Hepatic stellate cell (primary cell): ENCODE measurements at regions not wholly inside any gene's neighbourhood (a gene's known extent, or its start where the extent isn't known, plus 50 kb on each side); places are given as distances from the start of the nearest gene placed in this dataset.

Source experiments
- DNase-seq: peaks from one replicate; pipeline ENCODE4 v3.0.0; 2011; ENCODE audit warnings: low spot score

GRCh38 chr22:49548356-49549202 lies 279.1 kb downstream of the BRD1 start:
- no peak for DNase-seq

- DNase-seq, result no peak
These were observed 279.9 kb downstream of the BRD1 start for GRCh38 chr22:49547751-49548239.

- no peak for DNase-seq
These were observed 280.7 kb downstream of the BRD1 start for GRCh38 chr22:49546811-49547585.

- no peak for DNase-seq
These were observed 282.1 kb downstream of the BRD1 start for GRCh38 chr22:49545606-49546005.

GRCh38 chr22:49544286-49544685 lies 283.4 kb downstream of the BRD1 start:
- DNase-seq, result no peak

GRCh38 chr22:49543876-49544275 lies 283.8 kb downstream of the BRD1 start:
- DNase-seq, result no peak

GRCh38 chr22:49541693-49542230 lies 285.9 kb downstream of the BRD1 start:
- no peak for DNase-seq

- no peak for DNase-seq
These were observed 286.6 kb downstream of the BRD1 start for GRCh38 chr22:49540913-49541692.

GRCh38 chr22:49540084-49540912 lies 287.4 kb downstream of the BRD1 start:
- DNase-seq, result no peak

GRCh38 chr22:49538006-49538405 lies 289.7 kb downstream of the BRD1 start:
- DNase-seq, result no peak

- no peak for DNase-seq
These were observed 291.0 kb downstream of the BRD1 start for GRCh38 chr22:49536571-49537131.

- DNase-seq, result no peak
These were observed 292.0 kb downstream of the BRD1 start for GRCh38 chr22:49535527-49536125.

- no peak for DNase-seq
These were observed 292.5 kb downstream of the BRD1 start for GRCh38 chr22:49535126-49535525.

- DNase-seq, result no peak
These were observed 293.3 kb downstream of the BRD1 start for GRCh38 chr22:49534386-49534785.

GRCh38 chr22:49533886-49534285 lies 293.8 kb downstream of the BRD1 start:
- no peak for DNase-seq

- no peak for DNase-seq
These were observed 294.5 kb downstream of the BRD1 start for GRCh38 chr22:49532869-49533802.

GRCh38 chr22:49531368-49531791 lies 296.3 kb downstream of the BRD1 start:
- no peak for DNase-seq

- DNase-seq, result no peak
These were observed 296.9 kb downstream of the BRD1 start for GRCh38 chr22:49530671-49531367.

GRCh38 chr22:49528420-49528720 lies 299.3 kb downstream of the BRD1 start:
- DNase-seq, result no peak
